Hepatocyte (in vitro differentiated cells): ENCODE measurements at regions not wholly inside any gene's neighbourhood (a gene's known extent, or its start where the extent isn't known, plus 50 kb on each side); places are given as distances from the start of the nearest gene placed in this dataset.

Source experiments
- EZH2 ChIP-seq: fragments of 200-600 bp; sonication (generic); IDR thresholded peaks from 2 replicates; pipeline ENCODE4 v1.6.1; 2016; ENCODE audit warnings: antibody characterized with exemption, mild to moderate bottlenecking, borderline replicate concordance
- EZH2phosphoT487 ChIP-seq: fragments of 200-600 bp; sonication (generic); IDR thresholded peaks from one replicate; pipeline ENCODE4 v1.6.1; 2018; ENCODE audit warnings: antibody characterized with exemption, mild to moderate bottlenecking, low read depth, moderate library complexity; ENCODE audit not compliant: unreplicated experiment, severe bottlenecking
- TF ChIP-seq, protein P1 (sequence below): fragments of 200-600 bp; sonication (generic); IDR thresholded peaks from 2 replicates; pipeline ENCODE4 v1.5.1; 2016; ENCODE audit warnings: antibody characterized with exemption, mild to moderate bottlenecking; ENCODE audit not compliant: poor library complexity

DNA sequence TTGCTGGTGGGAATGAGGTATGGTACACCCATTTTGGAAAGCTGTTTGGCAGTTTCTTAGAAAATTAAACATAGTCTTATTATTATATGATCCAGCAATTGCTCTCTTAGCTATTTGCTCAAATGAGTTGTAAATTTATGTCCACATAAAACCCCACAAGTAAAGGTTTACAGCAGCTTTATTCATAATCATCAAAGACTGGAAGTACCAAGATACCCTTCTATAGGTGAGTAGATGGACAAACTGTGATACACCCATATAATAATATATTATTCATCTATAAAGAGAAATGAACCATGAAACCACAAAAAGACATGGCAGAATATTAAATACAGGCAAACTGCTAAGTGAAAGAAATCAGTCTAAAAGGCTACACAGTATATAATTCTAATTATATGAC is 344.7 kb upstream of the CDIN1 start:
- TF ChIP-seq, protein P1, sequence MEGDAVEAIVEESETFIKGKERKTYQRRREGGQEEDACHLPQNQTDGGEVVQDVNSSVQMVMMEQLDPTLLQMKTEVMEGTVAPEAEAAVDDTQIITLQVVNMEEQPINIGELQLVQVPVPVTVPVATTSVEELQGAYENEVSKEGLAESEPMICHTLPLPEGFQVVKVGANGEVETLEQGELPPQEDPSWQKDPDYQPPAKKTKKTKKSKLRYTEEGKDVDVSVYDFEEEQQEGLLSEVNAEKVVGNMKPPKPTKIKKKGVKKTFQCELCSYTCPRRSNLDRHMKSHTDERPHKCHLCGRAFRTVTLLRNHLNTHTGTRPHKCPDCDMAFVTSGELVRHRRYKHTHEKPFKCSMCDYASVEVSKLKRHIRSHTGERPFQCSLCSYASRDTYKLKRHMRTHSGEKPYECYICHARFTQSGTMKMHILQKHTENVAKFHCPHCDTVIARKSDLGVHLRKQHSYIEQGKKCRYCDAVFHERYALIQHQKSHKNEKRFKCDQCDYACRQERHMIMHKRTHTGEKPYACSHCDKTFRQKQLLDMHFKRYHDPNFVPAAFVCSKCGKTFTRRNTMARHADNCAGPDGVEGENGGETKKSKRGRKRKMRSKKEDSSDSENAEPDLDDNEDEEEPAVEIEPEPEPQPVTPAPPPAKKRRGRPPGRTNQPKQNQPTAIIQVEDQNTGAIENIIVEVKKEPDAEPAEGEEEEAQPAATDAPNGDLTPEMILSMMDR, result no peak
- no peak for TF ChIP-seq EZH2
- TF ChIP-seq EZH2phosphoT487, result no peak
